ENCODE measurements at regions not wholly inside any gene's neighbourhood (a gene's known extent, or its start where the extent isn't known, plus 50 kb on each side); places are given as distances from the start of the nearest gene placed in this dataset.

DNA sequence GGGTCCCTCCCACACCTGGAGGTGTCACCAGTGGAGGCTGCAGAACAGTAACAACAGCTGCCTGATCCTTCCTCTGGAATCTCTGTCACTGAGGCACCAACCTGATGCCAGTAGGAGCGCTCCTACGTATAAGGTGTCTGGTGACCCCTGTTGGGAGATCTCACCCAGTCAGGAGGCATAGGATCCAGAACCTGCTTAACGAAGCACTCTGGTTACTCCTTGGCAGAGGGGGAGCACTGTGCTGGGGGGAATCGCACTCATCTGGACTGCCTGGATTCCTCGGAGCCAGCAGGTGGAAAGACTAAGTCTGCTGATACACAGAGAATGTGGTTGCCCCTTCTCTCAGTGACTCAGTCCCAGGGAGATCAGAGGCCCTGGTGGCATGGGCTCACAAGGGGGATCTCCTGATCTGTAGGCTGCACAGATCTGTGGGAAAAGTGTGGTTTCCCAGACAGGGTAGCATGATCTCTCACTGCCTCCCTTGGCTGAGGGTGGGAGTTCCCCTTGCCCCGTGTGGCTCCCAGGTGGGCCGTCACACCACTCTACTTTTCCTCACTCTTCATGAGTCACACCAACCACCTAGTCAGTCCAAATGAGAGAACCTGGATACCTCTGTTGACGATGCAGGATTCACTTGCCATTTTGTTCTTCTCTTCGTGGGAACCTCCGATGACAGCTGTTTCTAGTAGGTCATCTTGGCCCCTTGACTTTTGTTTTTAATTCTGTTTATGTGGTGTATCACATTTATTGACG lies 305.9 kb downstream of the IDS start:
- TF ChIP-seq, protein P1, sequence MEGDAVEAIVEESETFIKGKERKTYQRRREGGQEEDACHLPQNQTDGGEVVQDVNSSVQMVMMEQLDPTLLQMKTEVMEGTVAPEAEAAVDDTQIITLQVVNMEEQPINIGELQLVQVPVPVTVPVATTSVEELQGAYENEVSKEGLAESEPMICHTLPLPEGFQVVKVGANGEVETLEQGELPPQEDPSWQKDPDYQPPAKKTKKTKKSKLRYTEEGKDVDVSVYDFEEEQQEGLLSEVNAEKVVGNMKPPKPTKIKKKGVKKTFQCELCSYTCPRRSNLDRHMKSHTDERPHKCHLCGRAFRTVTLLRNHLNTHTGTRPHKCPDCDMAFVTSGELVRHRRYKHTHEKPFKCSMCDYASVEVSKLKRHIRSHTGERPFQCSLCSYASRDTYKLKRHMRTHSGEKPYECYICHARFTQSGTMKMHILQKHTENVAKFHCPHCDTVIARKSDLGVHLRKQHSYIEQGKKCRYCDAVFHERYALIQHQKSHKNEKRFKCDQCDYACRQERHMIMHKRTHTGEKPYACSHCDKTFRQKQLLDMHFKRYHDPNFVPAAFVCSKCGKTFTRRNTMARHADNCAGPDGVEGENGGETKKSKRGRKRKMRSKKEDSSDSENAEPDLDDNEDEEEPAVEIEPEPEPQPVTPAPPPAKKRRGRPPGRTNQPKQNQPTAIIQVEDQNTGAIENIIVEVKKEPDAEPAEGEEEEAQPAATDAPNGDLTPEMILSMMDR (IDR thresholded peaks at IDR 0.05; ENCODE audit: low read depth, low read length) = no peak
- no peak overlapping the region for H3K4me3 ChIP-seq (ENCODE audit: low read depth, low read length)

DNA sequence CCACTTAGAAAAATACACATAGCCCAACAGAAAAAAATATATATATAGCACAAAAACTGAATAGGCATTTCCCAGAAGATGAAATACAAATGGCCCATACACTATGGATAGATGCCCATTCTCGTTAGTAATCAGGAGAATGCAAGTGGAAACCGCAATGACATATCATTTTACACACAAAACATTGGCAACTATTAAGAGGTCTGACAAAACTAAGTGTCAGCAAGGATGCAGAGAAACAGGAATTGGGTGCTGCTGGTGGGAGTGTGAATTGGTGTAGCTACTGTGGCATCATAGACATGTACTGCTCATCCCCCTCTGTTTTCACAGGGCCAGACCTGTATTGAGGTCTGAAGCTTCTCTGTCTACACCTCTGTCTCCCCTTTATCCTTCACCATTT lies 320.0 kb downstream of the IDS start:
- TF ChIP-seq, protein P1 (IDR thresholded peaks at IDR 0.05; ENCODE audit: low read depth, low read length) = no peak
- H3K4me3 ChIP-seq (ENCODE audit: low read depth, low read length) = no peak overlapping the region

DNA sequence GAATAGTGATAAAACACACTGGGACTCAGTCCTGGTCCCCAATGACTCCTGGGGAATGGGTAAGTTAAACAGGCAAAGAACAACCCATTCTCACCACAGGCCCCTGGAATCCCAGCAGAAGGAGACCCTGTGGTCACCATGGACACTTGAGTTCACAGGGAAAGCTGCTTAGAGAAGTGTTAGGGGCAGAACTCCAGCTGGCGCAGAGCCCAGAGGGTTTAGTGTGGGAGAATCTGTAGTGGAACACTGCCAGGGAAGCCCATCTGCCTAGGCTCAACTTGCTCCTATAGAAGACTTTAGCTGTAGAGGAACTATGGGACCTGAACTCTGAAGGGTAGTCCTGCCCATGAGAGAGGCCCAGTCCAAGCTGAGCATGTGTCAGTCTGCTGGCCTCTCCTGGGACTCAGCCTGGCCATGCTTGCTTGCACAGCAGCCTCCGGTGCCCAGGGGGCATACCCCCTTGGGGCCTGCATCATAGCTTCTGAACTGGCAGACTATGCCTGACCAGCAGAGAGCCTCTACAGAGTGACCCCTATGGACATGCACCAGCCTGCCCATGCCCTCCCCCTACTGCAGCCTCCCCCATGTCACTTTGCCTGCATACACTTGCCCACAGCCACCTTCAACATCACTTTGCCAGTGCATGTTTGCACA lies 343.5 kb downstream of the IDS start:
- TF ChIP-seq, protein P1 (IDR thresholded peaks at IDR 0.05; ENCODE audit: low read depth, low read length) = no peak
- no peak overlapping the region for H3K4me3 ChIP-seq (ENCODE audit: low read depth, low read length)

DNA sequence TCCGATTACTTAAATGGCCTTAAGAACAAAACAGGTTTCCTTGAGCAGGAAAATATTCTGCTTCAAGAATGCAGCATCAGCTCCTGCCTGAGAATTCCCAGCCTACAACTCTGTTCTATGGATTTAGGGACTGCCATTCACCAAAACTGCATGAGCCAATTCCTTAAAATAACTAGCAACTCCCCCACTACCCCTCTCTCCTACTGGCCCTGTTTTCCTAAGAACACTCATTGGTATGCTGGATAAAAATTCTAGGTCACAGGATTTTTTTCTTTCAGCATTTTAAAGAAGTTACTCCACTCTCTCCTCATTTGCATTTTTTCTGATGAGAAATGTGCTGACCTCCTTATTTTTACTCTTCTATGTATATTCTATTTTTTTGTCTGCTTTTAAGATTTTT lies 347.1 kb downstream of the IDS start:
- TF ChIP-seq, protein P1 (IDR thresholded peaks at IDR 0.05; ENCODE audit: low read depth, low read length) = no peak
- H3K4me3 ChIP-seq (ENCODE audit: low read depth, low read length) = no peak overlapping the region

DNA sequence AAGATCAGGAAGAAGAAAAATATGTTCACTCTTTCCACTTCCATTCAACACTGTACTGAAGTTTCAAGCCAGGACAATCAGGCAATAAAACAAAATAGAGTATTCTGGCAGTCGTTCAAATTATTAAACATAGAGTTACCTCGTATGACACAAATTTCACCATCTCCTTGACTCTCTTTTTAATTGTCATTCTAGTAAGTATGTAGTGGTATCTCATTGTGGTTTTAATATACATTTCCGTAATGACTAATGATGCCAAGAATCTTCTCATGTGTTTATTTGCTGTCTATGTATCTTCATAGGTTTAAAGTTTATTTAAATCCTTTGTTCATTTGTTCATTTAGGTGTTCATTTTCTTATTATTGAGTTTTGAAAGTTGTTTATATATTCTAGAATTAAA lies 352.2 kb downstream of the IDS start:
- H3K4me3 ChIP-seq (ENCODE audit: low read depth, low read length) = no peak overlapping the region

DNA sequence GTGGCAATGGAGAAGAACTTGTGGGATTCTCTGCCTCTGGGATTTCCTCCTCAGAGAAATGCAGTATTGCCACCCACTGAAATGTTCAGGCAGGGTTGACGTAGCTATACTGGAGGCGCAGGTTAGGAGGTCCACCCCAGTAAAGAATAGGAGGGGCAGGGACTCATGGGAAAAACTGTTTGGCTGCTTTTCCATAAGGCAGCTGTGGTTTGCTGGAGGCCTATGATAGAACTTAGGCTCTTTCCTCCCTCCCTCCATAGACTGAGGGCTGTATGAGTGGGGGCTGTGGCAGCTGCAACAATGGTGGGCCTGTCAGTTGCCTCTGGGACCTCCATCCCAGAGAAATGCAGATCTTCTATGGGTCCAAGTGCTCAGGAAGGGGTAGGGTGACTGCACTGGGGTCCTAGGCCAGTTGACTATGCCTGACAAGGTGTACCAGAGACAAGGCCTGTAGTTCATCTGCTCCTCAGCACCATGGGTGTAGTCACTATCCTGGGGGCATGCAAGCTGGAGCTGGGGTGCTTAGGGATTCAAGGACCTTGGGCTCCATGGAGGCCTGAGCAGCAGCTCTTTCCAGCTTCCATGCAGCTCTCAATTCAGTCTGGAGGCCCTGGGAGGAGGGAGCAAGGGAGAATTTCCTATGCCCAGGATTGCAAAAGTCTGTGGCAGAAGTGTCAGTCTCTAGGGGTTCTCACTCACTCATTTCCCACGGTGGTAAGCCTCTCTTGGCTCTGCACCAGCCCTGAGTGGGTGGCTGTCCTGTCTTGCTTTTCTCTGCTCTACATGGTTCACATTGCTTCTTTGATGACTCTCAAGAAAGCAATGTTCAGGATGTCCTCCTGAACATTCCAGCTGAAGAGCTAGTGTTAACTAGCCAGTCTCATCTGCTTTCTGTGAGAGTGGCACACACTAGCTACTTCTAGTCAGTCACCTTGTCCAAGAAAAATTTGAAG lies 353.0 kb downstream of the IDS start:
- TF ChIP-seq, protein P1 (IDR thresholded peaks at IDR 0.05; ENCODE audit: low read depth, low read length) = no peak

More for the DNA sequence above, 352.2 kb downstream of the IDS start:
- TF ChIP-seq, protein P1 (IDR thresholded peaks at IDR 0.05; ENCODE audit: low read depth, low read length) = no peak

More for the DNA sequence above, 353.0 kb downstream of the IDS start:
- no peak overlapping the region for H3K4me3 ChIP-seq (ENCODE audit: low read depth, low read length)

Measured in WI38 (cell line).